ENCODE measurements at regions not wholly inside any gene's neighbourhood (a gene's known extent, or its start where the extent isn't known, plus 50 kb on each side); places are given as distances from the start of the nearest gene placed in this dataset.

GRCh38 chr5:153206361-153206760 lies 284.1 kb upstream of the GRIA1 start:
- Histone ChIP-seq H3K4me3 (ENCODE audit: control extremely low read depth in 1 of 5, extremely low read depth in 1 of 5, insufficient read depth in 1 of 5, low read depth in 2 of 5, low read length in 4 of 5) (no peak overlapping the region), H3K27ac (ENCODE audit: low read length in 2 of 2) (no peak overlapping the region), H3K27me3 (replicated peaks in 1 of 4; ENCODE audit: control extremely low read depth in 1 of 4, control insufficient read depth in 3 of 4, insufficient read depth in 4 of 4, low read length in 3 of 4) (no peaks in the 10 kb centered on the region), H3K4me2 (replicated peaks; ENCODE audit: low read depth, low read length, poor library complexity, severe bottlenecking) (no peak overlapping the region), H3K79me2 (ENCODE audit: control insufficient read depth, insufficient read depth, low read length) (no peaks in the 10 kb centered on the region), H3K9ac (ENCODE audit: low read length) (no peak overlapping the region), H4K20me1 (ENCODE audit: control insufficient read depth, insufficient read depth, low read length, poor library complexity, severe bottlenecking) (no peaks in the 10 kb centered on the region), H3K4me1 (ENCODE audit: control insufficient read depth in 2 of 2, insufficient read depth in 2 of 2, low read length in 2 of 2) (no peaks in the 10 kb centered on the region), H3K36me3 (replicated peaks in 1 of 2; ENCODE audit: control extremely low read depth in 1 of 2, control insufficient read depth in 1 of 2, extremely low read depth in 1 of 2, insufficient read depth in 2 of 2, low read length in 1 of 2) (no peaks in the 10 kb centered on the region), H3K9me3 (ENCODE audit: control extremely low read depth in 1 of 3, control insufficient read depth in 2 of 3, insufficient read depth in 1 of 3, low read length in 2 of 3) (no peaks in the 10 kb centered on the region), H2AFZ (ENCODE audit: insufficient read depth, low read depth, low read length, poor library complexity, severe bottlenecking) (no peak overlapping the region)
- H3K27ac Mint-ChIP-seq: no peak overlapping the region
- no peak for TF ChIP-seq CTCF (IDR thresholded peaks at IDR 0.05)
- no peak for TF ChIP-seq EZH2 (IDR thresholded peaks at IDR 0.05; ENCODE audit: borderline replicate concordance, insufficient read depth, low read depth, low read length, poor library complexity, severe bottlenecking)
- ChIA-PET CTCF (no interaction called here), POLR2A (no interaction called here)
- H3K4me3 Mint-ChIP-seq: no peak overlapping the region
- ATAC-seq (ENCODE audit: low read depth) (no peak), DNase-seq (no peak)
- H3K4me1 Mint-ChIP-seq: no peaks in the 10 kb centered on the region
- H3K27me3 Mint-ChIP-seq: no peaks in the 10 kb centered on the region
- WGBS (ENCODE audit: insufficient coverage): no CpG with 5 or more reads among the region's 3 CpGs
- no peaks in the 10 kb centered on the region for H3K9me3 Mint-ChIP-seq (ENCODE audit: insufficient read depth)
- intact Hi-C loops (cut with micrococcal nuclease): no loop called here

- H3K27me3 Mint-ChIP-seq: no peaks in the 10 kb centered on the region
- H3K4me3 Mint-ChIP-seq: no peak overlapping the region
- no peak overlapping the region for H3K4me2 ChIP-seq (replicated peaks; ENCODE audit: low read depth, low read length, poor library complexity, severe bottlenecking)
- ATAC-seq (ENCODE audit: low read depth) (no peak), DNase-seq (no peak)
- TF ChIP-seq CTCF (IDR thresholded peaks at IDR 0.05) (no peak), EZH2 (IDR thresholded peaks at IDR 0.05; ENCODE audit: borderline replicate concordance, insufficient read depth, low read depth, low read length, poor library complexity, severe bottlenecking) (no peak)
- no peaks in the 10 kb centered on the region for H3K27me3 ChIP-seq (replicated peaks in 1 of 4; ENCODE audit: control extremely low read depth in 1 of 4, control insufficient read depth in 3 of 4, insufficient read depth in 4 of 4, low read length in 3 of 4)
- WGBS (ENCODE audit: insufficient coverage): no CpG with 5 or more reads among the region's 3 CpGs
- no peaks in the 10 kb centered on the region for H3K4me1 Mint-ChIP-seq
- CTCF ChIA-PET: no interaction called here
- no peak overlapping the region for H3K9ac ChIP-seq (ENCODE audit: low read length)
- H3K4me3 ChIP-seq (ENCODE audit: control extremely low read depth in 1 of 5, extremely low read depth in 1 of 5, insufficient read depth in 1 of 5, low read depth in 2 of 5, low read length in 4 of 5): no peak overlapping the region
- POLR2A ChIA-PET: no interaction called here
- H4K20me1 ChIP-seq (ENCODE audit: control insufficient read depth, insufficient read depth, low read length, poor library complexity, severe bottlenecking): no peaks in the 10 kb centered on the region
- no peaks in the 10 kb centered on the region for H3K79me2 ChIP-seq (ENCODE audit: control insufficient read depth, insufficient read depth, low read length)
- no peak overlapping the region for H3K27ac Mint-ChIP-seq
- H3K9me3 Mint-ChIP-seq (ENCODE audit: insufficient read depth): no peaks in the 10 kb centered on the region
- intact Hi-C loops (cut with micrococcal nuclease): no loop called here
- H2AFZ ChIP-seq (ENCODE audit: insufficient read depth, low read depth, low read length, poor library complexity, severe bottlenecking): no peak overlapping the region
- H3K4me1 ChIP-seq (ENCODE audit: control insufficient read depth in 2 of 2, insufficient read depth in 2 of 2, low read length in 2 of 2): no peaks in the 10 kb centered on the region
- H3K9me3 ChIP-seq (ENCODE audit: control extremely low read depth in 1 of 3, control insufficient read depth in 2 of 3, insufficient read depth in 1 of 3, low read length in 2 of 3): no peaks in the 10 kb centered on the region
- no peaks in the 10 kb centered on the region for H3K36me3 ChIP-seq (replicated peaks in 1 of 2; ENCODE audit: control extremely low read depth in 1 of 2, control insufficient read depth in 1 of 2, extremely low read depth in 1 of 2, insufficient read depth in 2 of 2, low read length in 1 of 2)
- H3K27ac ChIP-seq (ENCODE audit: low read length in 2 of 2): no peak overlapping the region
These were observed 281.5 kb upstream of the GRIA1 start for GRCh38 chr5:153209016-153209415.
